GM18858 (cell line): ENCODE measurements at regions not wholly inside any gene's neighbourhood (a gene's known extent, or its start where the extent isn't known, plus 50 kb on each side); places are given as distances from the start of the nearest gene placed in this dataset.
"Not testable (repeated sequence)": the region's sequence is repeated elsewhere in the genome, so short reads cannot be mapped to it uniquely, and the experiment has no call there.

ENCODE experiments used
- ATAC-seq: cut with Tn5 transposase; IDR thresholded peaks from one replicate; pipeline ENCODE4 v1.9.1; 2021; ENCODE audit not compliant: unreplicated experiment

GRCh38 chr3:86887876-86888275 is 103.1 kb downstream of the VGLL3 start:
- ATAC-seq: no peak

DNA sequence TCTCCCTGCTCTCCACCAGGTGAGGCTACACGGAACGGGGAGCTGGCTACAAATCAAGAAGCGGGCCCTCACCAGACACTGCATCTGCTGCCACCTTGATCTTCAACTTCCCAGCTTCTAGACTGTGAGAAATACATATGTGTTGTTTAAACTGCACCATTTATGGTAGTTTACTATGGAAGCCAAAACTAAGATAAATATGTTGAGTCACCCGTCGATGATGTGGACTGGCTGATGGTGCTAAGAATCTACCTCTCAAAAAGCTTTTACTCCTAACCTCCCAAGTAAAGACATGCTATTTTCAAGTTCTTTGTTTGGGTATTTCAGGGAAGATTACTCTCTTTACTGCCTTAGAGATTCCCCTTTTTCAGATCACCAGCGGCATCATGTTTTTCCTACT is 110.9 kb downstream of the VGLL3 start:
- ATAC-seq: no peak

DNA sequence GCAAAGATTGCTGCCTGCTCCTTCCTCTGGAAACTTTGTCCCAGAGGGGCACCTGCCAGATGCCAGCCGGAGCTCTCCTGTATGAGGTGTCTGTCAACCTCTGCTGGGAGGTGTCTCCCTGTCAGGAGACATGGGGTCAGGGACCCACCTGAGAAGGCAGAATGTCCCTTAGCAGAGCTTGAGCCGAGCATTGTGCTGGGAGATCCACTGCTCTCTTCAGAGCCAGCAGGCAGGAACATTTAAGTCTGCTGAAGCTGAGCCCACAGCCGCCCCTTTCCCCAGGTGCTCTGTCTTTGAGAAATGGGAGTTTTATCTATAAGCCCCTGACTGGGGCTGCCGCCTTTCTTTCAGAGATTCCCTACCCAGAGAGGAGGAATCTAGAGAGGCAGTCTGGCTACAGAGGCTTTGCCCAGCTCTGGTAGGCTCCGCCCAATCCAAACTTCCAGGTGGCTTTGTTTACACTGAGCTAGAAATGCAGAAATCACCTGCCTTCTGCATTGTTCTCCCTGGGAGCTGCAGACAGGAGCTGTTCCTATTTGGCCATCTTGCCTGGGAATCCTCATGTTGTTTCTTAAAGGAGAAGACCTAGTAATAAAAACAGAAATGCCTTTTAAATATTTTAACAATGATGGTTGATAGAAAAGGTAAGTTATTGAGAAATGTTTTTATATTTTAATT is 114.3 kb downstream of the VGLL3 start:
- not testable (repeated sequence) for ATAC-seq

DNA sequence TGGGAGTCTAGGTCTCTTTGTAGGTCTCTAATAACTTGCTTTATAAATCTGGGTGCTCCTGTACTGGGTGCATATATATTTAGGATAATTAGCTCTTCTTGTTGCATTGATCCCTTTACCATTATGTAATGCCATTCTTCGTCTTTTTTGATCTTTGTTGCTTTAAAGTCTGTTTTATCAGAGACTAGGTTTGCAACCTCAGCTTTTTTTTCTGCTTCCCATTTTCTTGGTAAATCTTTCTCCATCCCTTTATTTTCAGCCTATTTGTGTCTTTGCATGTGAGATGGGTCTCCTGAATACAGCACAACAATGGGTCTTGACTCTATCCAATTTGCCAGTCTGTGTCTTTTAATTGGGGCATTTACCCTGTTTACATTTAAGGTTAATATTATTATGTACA is 116.2 kb downstream of the VGLL3 start:
- ATAC-seq: not testable (repeated sequence)

GRCh38 chr3:86869566-86869965 is 121.4 kb downstream of the VGLL3 start:
- no peak for ATAC-seq

DNA sequence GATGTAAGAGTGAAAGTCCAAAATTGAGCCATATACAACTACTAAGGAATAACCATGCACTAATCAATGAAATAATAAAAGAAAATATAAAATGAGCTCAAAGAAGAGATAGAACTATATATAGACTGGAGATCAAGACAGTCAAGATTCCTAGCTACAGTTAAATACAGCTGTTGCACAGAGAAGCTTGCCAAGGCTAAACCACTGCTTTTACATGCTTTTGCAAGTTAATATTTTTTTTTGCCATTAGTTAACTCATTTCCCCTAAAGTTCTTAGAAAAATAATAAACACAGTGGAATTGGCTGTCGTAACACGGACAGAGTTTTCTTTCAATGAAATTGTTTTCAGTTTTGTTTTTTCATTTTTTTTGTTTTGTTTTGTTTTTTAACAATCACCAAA is 123.0 kb downstream of the VGLL3 start:
- ATAC-seq: no peak

GRCh38 chr3:86865506-86865905 is 125.4 kb downstream of the VGLL3 start:
- no peak for ATAC-seq

DNA sequence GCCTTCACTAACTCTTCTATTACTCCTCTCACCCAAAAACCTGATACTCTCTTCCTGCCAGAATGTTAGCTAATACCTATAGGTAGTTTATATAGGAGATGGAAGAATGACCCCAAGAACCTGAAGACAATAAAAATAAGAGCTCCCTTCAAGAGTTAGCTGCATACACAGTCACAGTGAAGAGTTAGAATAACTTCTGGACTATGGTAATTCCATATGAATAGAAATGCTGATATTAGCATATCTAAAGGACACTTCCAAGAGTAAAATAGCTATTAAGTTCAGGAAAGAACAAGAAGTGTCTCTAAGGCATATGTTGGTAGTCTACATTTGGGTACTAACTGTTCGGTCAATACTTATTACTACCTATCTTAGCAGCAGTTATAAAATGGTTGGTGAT is 134.2 kb downstream of the VGLL3 start:
- no peak for ATAC-seq

- no peak for ATAC-seq
Measured at GRCh38 chr3:86849991-86850390, 141.0 kb downstream of the VGLL3 start.

DNA sequence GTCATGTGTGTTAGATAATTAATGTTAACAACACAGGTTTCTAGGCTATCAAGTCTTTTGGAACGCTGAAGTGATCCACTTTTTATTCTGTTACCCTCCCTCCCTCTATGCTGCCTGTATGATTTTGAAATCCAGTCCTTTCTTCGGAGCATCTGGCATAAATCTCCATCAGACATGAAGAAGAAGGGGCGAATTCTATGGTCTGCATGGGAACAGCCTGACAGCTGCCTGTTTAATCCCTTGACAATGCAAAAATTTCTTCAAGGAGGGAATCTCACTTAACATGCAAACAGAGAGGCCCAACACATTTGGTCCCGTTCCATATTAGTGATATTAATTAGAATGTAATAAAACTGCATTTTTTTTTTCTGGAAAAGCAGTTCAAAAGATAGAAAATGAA is 145.2 kb downstream of the VGLL3 start:
- ATAC-seq: no peak

DNA sequence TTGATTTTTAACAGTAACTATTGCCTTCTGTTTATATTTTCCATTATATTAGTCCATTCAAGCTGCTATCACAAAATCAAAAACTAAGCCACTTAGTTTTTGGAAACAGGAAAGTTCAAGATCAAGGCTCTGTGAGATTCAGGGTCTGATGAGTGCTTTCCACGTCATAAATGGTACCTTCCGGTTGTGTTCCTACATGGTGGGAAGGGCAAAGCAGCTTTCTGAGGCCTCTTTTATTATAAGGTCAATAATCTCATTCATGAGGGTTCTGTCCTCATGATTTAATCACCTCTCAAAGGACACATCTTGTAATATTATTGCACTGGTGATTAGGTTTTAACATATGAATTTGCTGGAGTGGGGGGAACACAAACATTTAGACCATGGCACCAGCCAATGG is 152.0 kb downstream of the VGLL3 start:
- ATAC-seq: no peak

- no peak for ATAC-seq
Measured at GRCh38 chr3:86837871-86838270, 153.1 kb downstream of the VGLL3 start.

DNA sequence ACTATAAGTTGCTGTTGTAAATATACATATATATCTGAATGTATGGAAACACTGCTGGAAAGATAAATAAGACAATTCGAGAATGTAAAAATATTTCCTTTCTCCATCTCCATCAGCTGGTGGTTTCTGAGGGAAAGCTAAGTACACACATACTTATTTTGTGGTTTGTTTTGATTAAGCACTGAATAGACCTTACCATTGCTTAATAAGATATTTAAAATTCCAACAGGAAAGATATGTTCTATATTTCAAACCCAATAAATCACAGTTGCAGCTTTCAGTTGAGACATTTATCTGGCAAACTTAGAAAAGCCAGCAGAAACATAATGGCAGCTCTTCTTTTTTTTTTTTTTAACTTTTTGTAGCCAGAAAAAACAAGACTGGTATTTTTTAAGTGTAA is 160.4 kb downstream of the VGLL3 start:
- ATAC-seq: no peak

DNA sequence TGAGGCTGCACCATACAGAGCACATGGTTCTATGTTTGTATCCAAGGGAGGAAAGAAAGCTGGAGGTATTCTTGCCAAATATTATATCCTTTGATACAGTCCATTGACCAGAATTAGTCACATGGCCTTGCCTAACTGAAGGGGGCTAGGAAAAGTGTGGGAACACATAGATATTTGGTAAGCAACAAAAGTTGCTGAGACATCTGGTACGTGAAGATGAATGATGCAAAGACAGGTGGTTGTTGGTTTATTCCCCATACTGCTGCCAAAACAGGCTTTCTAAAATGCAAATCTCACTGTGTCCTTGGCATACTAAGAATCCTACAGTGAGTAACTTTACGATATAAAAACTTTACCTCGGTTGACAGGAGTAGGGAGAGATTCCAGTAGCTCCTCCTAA is 162.2 kb downstream of the VGLL3 start:
- no peak for ATAC-seq

- ATAC-seq: not testable (repeated sequence)
Measured at GRCh38 chr3:86827582-86827981, 163.4 kb downstream of the VGLL3 start.

GRCh38 chr3:86826292-86826691 is 164.7 kb downstream of the VGLL3 start:
- no peak for ATAC-seq

GRCh38 chr3:86815880-86816279 is 175.1 kb downstream of the VGLL3 start:
- ATAC-seq: no peak

DNA sequence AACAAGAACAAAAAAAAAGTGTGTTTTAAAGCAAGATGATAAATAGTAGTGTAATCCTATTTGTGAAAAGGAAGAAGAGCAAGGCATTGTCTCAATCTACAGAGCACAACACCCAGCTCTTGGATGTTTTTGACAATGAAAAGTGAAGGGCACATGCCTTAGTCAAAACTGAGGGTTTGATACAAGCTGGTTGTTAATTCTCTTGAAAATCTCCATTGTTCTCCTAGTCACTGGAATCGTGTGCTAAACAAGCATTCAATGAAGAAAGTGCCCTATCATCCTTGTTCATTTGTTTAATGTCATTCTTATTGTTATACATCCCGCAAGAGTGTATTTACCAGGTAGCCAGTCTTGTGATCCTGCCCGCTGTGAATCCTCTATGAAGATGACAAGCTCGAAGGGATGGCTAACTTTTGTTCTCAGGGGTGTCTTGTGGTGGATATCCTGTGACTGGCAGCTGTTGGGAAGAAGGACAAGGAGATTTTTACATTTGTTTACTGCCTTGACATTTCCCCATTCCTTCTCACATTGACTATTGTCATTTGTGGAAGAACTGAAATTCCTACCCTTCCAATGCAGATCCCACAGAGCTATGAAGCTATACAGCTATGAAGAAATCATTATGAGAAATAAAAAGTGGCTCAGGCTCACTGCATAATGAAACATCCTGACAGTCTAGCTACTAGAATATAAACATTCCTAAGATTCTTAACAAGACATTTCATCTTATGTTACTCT is 175.9 kb downstream of the VGLL3 start:
- no peak for ATAC-seq

DNA sequence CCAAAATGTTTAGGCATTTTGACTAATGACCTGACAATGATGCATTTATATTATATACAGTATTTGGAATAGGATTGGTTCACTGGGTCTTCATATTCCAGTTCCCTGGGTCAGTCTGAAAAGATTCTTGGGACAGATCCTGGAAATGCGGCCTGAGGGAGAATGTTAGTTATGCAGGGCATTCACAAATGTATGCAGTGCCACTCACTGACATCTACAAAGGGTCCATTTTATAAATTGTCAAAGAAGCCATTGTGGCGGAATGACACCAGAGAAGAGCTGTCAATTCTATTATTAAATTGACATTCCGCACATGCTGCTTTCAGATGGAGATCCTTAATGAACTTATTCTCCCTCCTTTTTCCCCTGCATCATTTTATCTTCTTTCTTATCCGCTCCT is 176.6 kb downstream of the VGLL3 start:
- ATAC-seq: no peak

- ATAC-seq: no peak
Measured at GRCh38 chr3:86801921-86802320, 189.0 kb downstream of the VGLL3 start.

DNA sequence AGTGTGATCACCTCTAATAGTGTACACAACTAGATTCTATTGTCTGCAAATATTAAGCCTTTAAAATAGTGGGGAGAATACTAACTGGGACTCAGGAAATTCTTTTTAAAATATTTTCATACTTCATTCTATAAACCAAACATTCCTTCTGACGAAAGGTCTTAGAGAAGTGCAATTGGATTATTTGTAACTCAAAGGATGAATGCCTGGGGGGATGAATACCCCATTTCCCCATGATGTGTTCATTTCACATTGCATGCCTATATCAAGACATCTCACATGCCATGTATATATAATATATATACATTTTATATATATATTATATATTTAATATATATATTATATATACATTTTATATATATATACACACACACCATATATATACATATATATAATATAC is 189.9 kb downstream of the VGLL3 start:
- ATAC-seq: no peak

- ATAC-seq: no peak
Measured at GRCh38 chr3:86800116-86800515, 190.8 kb downstream of the VGLL3 start.

- no peak for ATAC-seq
Measured at GRCh38 chr3:86797946-86798345, 193.0 kb downstream of the VGLL3 start.
